IPS-18c (cell line): ENCODE measurements at regions not wholly inside any gene's neighbourhood (a gene's known extent, or its start where the extent isn't known, plus 50 kb on each side); places are given as distances from the start of the nearest gene placed in this dataset.

Experiments
- H3K4me3 ChIP-seq: 2 replicates; pipeline ENCODE4 v1.7.0; 2013; ENCODE audit warnings: low read depth, mild to moderate bottlenecking, low read length, moderate library complexity; ENCODE audit not compliant: insufficient read depth
- H3K9me3 ChIP-seq: one replicate; pipeline ENCODE4 v1.6.1; 2013; ENCODE audit warnings: mild to moderate bottlenecking, low read length, moderate library complexity; ENCODE audit not compliant: control insufficient read depth, insufficient read depth

DNA sequence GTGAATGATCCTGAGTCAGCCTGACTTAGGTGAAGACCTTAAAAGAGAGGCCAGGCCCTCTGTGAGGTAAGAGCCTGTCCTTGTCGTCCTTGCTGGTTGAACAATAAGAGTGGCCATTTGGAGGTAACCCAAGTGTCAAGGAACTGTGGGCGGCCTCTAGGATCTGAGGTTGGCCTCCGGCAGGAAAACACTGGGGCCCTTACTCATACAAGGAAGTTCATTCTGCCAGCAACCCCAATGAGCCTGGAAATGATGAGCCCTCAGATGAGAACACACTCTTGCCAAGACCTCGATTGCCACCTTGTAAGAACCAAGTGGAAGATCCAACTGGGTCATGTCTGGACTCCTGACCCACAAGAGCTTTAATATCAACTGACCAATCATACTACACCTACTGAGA lies 95.5 kb upstream of the LRATD1 start:
- no peaks in the 10 kb centered on the region for H3K9me3 ChIP-seq
- H3K4me3 ChIP-seq, result no peak overlapping the region

DNA sequence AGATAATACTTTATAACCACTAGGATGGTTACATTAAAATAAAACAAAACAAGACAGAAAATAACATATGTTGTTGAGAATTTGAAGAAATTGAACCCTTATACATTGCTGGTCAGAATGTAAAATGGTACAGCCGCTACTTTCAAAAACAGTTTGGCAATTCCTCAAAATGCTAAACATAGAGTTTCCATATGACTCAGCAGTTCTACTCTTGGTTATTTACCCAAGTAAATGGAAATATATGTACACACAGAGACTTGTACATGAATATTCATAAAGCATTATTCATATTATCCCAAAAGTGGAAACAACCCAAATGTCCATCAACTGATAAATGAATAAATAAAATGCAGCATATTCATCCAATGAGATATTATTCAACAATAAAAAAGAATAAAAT lies 92.5 kb upstream of the LRATD1 start:
- Histone ChIP-seq H3K4me3 (no peak overlapping the region), H3K9me3 (no peaks in the 10 kb centered on the region)

DNA sequence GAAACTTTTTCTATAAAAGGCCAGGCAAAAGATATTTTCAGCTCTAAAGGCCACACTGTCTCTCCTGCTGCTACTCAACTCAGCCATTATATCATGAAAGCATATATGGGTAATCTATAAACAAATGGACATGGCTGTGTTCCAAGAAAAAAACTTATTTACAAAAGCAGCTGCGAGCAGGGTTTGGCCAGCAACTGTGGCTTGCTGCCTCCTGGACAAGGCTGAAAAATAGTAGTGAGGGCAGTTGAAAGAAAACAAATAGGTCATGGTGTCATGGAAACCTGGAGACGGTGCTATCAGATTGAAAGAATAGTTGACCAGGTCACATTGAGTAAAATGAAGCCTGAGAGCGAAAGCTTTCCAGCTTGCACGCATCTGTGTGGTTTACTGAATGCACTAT lies 89.2 kb upstream of the LRATD1 start:
- H3K9me3 ChIP-seq, result no peaks in the 10 kb centered on the region
- H3K4me3 ChIP-seq, result no peak overlapping the region

DNA sequence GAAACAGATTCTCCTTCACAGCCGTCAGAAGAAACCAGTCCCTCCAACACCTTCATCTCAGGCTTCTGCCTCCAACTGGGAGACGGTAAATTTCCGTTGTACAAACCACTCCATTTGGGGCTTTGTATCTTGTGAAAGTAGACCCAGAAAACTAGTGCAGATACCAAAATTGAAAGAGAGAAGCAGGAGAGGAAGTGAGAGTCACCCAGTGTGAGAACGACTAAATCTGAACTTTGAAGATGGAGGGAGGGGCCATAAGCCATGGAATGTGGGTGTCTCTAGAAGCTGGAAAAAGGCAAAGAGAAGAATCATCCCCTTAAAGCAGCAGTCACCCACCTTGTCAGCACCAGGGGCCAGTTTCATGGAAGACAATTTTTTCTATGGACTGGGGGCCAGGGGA lies 88.3 kb upstream of the LRATD1 start:
- Histone ChIP-seq H3K9me3 (no peaks in the 10 kb centered on the region), H3K4me3 (no peak overlapping the region)

GRCh38 chr2:14547830-14548229 lies 84.7 kb upstream of the LRATD1 start:
- Histone ChIP-seq H3K9me3 (no peaks in the 10 kb centered on the region), H3K4me3 (no peak overlapping the region)

DNA sequence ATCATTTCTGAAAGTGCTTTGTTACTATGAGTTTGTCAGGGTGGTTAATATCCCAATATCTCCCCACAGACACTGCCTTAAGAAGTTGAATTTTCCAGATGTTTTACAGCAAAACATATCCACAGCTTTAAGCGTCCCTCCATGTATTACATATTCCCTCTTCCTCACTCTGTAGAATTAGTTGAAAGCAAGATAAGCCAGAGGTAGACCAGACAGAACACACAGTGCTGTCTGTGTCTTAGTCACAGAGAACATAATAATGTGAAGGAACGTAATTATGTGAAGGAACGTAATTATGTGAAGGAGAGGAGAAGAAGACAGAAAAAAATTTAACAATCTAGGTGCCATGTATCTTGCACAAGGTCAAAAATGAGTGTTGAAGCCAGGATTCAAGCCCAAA lies 81.9 kb upstream of the LRATD1 start:
- no peaks in the 10 kb centered on the region for H3K9me3 ChIP-seq
- no peak overlapping the region for H3K4me3 ChIP-seq

DNA sequence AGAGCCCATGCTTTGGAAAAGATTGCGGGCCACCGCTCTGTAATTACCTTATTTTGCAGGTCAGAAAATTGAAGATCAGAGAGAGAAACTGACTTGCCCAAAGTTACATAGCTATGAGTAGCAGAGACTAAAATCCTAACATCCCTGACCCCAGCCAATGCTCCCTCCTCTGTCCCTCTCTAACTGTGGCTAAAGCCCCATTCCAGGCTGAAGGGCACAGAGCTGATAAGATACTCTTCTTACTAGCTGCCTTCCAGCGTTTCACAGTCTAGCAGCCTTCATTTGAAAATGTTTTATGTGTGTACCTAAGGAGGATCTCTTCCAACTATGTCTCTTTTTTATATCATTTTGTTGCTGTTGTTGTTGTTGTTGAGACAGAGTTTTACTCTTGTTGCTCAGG lies 81.4 kb upstream of the LRATD1 start:
- Histone ChIP-seq H3K4me3 (no peak overlapping the region), H3K9me3 (no peaks in the 10 kb centered on the region)

DNA sequence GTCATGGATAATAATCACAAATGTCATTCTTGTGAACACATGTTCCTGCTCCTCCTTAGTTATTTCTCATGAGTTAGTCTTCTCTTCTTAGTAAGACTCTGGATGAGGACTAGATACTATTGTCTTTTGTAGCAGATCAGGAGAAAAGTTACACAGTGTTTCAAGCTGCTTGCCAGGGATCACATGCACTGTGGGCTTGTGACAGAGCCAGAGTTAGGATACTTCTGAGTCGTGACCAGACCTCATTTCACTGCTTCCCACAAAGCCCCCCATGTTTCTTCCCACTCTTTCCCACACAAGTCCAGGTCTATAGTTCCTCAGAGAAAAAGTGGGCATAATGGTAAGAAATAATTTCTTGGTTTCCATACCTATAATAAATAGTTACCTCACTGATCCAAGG lies 80.2 kb upstream of the LRATD1 start:
- Histone ChIP-seq H3K9me3 (no peaks in the 10 kb centered on the region), H3K4me3 (no peak overlapping the region)

DNA sequence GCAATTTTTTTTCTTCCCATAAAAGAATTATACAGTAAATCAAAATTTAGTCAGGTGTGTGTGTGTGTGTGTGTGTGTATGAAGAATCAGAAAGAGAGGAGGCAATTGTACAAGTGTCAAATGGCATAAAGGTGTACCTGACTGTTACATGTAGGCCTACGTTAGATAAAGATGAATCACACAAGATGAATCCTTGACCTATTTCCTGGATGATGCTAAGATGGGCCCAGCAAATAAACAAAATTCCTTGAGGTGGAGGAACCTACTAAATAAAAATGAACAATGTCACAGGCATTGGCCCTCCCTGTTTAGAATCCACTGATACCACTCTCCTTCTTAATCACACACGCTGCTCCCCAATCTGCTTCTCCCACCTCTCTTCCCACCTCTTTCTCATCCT lies 79.7 kb upstream of the LRATD1 start:
- Histone ChIP-seq H3K4me3 (no peak overlapping the region), H3K9me3 (no peaks in the 10 kb centered on the region)

DNA sequence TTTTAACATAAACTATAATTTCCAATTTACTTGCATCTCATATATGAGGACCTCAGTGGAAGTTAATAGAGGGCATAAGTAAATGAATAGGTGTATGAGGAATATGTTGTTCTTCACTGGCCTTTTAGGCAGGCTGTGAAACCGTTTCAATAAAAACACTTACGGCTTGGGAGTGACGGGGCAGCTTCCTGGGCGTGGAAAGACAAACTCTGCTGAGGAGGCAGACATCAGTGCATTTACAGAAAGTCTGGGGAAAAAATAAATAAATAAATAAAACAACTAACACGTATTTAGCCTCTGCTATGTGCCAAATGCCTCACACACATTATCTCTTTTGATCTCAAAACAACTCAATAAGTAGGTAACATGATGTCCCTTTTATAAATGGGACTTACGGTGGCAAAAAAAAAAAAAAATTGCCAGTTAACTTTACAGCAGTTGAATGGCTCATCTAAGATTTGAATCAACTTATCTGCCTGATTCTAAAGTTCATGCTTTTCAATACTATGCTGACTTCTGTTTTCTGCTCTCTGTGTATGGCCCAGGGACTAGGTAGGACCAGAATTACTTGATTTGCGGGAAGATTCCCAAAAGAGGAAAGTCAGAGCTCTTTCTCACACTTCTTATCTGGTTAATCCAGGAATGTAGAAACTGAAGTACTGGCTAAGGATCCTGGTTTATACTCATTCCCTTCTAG lies 77.5 kb upstream of the LRATD1 start:
- no peak overlapping the region for H3K4me3 ChIP-seq

DNA sequence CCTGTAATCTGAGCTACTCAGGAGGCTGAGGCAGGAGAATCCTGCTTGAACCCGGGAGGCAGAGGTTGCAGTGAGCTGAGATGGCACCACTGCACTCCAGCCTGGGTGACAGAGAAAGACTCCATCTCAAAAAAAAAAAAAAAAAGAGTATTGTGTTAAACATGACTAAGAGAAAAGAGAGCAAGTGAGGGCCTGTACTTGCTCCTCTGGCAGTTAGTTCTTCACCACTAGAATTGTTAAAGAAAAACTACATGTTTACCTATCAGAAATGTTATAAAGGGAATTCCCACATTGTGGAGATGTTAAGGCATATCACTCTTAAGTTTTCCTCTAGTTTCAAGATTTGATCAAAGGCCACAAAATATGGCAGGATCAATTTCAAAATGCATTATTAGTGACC lies 75.4 kb upstream of the LRATD1 start:
- H3K4me3 ChIP-seq, result no peak overlapping the region
- no peaks in the 10 kb centered on the region for H3K9me3 ChIP-seq

More for the DNA sequence above, 77.5 kb upstream of the LRATD1 start:
- no peaks in the 10 kb centered on the region for H3K9me3 ChIP-seq

DNA sequence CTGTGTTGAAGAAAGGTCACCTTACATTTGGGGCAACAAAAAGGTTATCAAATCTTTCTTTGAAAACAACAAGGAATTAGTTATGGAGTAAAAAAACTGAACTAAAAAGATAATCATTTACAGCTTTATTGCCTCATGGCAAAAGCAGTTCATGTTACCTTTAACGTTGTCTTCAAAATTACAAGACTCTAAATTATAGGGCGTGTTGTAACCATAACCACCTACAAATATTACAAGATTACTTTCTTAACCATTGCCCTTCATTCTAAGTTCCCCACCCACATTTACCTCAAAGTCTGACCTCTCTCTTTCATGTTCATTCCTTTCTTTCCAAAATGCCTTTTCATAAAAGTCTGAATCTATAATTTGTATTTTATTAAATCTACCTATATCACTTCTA lies 74.6 kb upstream of the LRATD1 start:
- H3K9me3 ChIP-seq, result no peaks in the 10 kb centered on the region
- H3K4me3 ChIP-seq, result no peak overlapping the region

GRCh38 chr2:14558335-14558919 lies 74.1 kb upstream of the LRATD1 start:
- Histone ChIP-seq H3K4me3 (no peak overlapping the region), H3K9me3 (no peaks in the 10 kb centered on the region)

DNA sequence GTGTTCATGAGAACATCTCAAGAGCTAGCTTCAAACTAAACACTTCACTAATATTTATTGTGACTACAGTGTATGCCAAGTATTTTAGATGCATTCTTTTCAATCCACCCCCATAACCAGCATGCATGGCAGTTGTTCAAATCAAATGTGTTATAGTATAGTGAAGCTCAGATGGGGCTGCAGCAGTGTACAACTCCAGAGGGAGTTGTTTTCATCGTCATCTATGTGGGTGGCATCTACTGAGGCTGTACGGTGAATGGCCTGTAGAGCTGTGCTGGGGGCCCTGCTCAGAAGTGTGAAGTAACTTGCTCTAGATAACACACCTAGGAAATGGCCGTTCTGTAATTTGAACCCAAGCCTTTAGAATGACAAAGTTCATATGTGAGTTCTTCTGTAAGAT lies 71.8 kb upstream of the LRATD1 start:
- H3K9me3 ChIP-seq, result no peaks in the 10 kb centered on the region
- no peak overlapping the region for H3K4me3 ChIP-seq

GRCh38 chr2:14563324-14563723 lies 69.2 kb upstream of the LRATD1 start:
- H3K4me3 ChIP-seq, result no peak overlapping the region
- H3K9me3 ChIP-seq, result no peaks in the 10 kb centered on the region

- Histone ChIP-seq H3K9me3 (no peaks in the 10 kb centered on the region), H3K4me3 (no peak overlapping the region)
These were observed 66.9 kb upstream of the LRATD1 start for GRCh38 chr2:14565666-14566065.

- Histone ChIP-seq H3K9me3 (no peaks in the 10 kb centered on the region), H3K4me3 (no peak overlapping the region)
These were observed 65.0 kb upstream of the LRATD1 start for GRCh38 chr2:14567561-14567960.

GRCh38 chr2:14569294-14569693 lies 63.2 kb upstream of the LRATD1 start:
- no peaks in the 10 kb centered on the region for H3K9me3 ChIP-seq
- H3K4me3 ChIP-seq, result no peak overlapping the region

- H3K4me3 ChIP-seq, result no peak overlapping the region
These were observed 59.9 kb upstream of the LRATD1 start for GRCh38 chr2:14572633-14573032.

More at GRCh38 chr2:14572633-14573032, 59.9 kb upstream of the LRATD1 start:
- H3K9me3 ChIP-seq, result no peaks in the 10 kb centered on the region
